Midbrain (tissue), 1 donor: ENCODE measurements at regions not wholly inside any gene's neighbourhood (a gene's known extent, or its start where the extent isn't known, plus 50 kb on each side); places are given as distances from the start of the nearest gene placed in this dataset.

Experiments used
- DNase-seq: peaks from one replicate; lab custom pipeline; 2025; lab: John Stamatoyannopoulos, UW

GRCh38 chr2:188138313-188138712 is 153.4 kb upstream of the GULP1 start:
- no peak for DNase-seq

- no peak for DNase-seq
Measured at GRCh38 chr2:188142088-188142487, 149.6 kb upstream of the GULP1 start.

GRCh38 chr2:188142636-188143295 is 148.9 kb upstream of the GULP1 start:
- DNase-seq, result no peak

DNA sequence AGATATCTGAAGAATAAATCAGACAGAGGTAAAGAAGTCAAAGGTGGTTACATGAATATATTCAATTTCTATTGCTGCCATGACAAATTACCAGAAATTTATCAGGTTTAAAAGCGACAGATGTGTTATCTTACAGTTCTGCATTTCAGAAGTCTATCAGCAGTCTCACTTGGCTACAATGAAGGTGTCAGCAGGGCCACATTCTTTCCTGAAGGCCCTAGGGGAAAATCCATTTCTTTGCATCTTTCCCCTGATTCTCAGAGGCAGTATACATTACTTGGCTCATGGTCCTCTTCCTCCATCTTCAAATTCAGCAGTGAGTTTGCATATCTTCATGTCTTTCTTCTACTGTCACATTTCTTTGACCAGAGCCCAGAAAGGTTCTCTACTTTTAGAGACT is 145.8 kb upstream of the GULP1 start:
- DNase-seq, result no peak

- no peak for DNase-seq
Measured at GRCh38 chr2:188146888-188147287, 144.8 kb upstream of the GULP1 start.

DNA sequence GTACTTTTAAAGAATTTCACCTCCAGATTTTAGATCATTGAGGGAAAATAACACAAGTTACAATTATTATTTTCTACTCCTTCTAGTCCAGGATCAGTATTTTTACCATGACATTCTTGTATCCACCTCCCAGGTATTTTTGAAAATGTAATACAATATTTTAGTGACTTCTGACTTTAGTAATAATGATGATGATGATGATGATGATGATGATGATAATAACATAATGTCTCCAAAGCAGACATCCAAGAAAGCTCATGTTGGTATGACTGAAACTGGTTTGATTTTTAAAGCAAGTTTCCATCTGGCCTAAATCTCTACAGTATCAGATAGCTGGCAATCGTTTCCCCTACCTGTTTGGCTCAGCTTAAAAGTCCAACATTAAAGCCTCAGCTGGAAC is 140.0 kb upstream of the GULP1 start:
- no peak for DNase-seq

DNA sequence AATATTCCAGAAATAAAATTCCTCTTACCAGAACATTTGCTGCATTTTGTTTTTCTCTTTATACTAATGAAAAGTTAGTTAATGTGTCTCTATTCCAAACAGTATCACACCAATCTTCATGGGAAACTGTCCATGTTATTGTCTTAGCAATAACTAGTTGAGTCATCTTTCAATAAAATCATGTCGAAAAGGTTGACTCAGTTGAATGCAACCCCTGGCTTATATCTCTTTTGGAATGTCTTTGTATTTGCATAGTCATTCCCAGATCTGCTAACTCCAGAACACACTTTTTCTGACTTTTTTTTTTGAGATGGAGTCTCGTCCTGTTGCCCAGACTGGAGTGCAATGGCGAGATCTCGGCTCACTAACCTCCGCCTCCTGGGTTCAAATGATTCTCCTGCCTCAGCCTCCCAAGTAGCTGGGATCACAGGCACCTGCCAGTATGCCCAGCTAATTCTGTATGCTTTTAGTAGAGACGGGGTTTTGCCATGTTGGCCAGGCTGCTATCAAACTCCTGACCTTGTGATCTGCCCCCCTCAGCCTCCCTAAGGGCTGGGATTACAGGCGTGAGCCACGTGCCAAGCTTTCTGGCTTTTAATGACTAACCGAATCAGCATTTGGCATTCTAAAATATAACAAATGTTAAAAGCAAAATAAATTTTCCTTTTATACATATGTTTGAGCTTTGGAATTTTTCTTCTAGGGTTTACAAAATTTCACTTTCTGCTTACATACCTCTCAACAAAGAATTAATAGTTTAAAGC is 133.2 kb upstream of the GULP1 start:
- no peak for DNase-seq

DNA sequence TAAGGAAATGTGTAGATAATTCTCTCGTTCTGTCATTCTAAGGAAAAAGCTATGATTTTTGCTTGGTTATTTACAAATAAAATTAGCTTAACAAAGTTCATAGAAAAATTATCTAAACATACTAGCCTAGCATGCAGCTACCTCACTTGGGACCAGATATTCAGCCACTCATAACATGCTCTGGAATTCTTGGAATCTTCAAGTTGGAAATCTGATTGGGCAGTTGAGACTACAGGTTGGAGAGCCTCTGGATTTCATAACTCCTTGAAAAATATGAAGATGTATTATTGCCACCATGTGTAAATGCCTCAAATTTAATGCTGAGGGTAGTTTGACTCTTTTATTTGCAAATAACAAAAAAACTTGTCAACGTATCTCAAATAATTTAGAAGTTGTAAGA is 132.2 kb upstream of the GULP1 start:
- no peak for DNase-seq

DNA sequence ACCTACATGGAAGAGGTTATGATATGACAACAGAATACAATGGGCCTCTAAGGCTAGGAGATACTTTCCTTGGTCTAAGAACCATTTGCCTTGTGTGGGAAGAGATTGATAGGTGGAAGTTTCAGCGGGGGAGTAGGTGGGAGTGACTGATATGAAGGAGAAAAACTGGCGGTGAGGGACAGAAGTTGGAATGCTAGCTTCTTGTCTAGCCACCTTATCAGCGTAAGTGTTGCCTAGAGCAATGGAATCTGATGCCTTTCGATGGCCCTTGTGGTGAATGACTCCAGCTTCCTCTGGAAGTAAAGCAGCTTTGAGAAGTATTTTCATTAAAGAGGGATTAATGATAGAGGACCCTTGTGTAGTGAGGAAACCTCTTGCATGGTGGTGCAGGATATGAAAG is 121.3 kb upstream of the GULP1 start:
- no peak for DNase-seq

GRCh38 chr2:188176620-188177019 is 115.1 kb upstream of the GULP1 start:
- no peak for DNase-seq

DNA sequence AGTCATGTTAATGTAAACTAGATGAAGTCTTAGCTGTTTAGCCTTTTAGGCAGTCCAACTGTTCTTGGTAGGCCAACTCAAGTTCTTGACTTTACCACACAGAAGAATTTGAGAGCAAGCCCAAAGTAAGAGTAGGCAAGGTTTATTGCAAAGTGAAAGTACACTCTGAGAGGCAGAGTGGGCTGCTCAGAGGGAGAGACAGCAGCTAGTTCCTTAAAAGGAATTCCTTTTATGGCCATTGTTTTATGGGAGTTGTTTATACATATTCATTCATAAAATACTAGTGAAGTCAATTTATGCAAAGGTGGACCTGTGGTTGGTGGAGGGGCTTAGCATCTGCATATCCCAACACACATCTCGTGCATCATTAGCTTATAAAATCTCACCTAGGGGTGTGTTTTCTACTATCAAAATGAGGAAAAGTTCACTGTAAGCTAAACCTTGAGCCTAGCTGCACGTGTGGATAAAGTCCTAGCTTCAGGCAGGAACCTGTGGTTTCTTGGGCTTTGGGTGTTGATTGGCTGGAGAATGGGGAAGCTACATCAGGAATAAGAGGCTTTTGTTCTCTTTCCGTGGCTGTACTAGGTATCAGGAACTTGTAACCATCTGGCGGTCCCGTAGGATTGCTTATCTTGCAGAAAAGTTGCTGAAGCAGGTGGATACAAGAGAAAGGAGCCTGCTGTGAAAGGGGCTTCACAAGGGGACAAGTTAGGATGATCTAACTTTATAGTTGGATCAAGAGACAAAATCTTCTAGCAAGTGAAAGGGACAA is 110.4 kb upstream of the GULP1 start:
- no peak for DNase-seq

DNA sequence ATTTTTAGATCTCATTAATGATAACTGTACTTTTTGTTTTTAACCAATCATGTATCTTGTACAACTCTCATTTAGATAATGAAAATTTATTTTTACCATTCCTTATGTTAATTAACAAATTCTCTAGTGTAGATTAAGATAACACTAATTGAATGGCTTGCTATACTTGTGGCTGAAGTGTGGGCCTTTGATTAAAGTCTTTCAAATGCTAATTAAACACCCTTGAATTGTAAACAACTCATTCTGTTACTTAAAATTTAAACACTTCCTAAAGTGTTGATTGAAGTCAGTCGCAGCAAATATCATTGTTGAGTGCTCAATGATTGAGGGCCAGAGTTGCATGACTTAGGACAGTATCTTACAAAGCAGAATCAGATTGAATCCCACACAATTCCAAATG is 109.8 kb upstream of the GULP1 start:
- DNase-seq, result no peak

- DNase-seq, result no peak
Measured at GRCh38 chr2:188187726-188188125, 103.9 kb upstream of the GULP1 start.

GRCh38 chr2:188189356-188189755 is 102.3 kb upstream of the GULP1 start:
- DNase-seq, result no peak

DNA sequence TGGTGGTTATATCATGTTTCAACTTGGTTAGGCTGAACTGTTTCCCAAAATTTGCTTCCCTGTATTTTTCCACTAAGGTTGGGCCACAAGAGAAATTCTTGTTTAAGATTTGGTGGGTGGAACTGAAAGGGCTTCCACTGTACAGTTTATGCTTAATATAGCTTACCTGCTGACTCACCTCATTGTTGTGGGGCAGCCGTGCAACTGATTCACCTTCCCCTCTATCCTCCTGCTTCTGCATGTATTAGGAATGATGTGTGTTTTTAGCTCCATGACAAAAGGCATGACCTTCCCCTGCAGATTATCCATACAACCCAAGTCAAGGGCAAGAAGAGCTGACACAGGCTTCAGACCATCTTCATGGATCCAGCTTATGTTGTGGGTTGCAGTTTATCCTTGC is 98.4 kb upstream of the GULP1 start:
- no peak for DNase-seq

DNA sequence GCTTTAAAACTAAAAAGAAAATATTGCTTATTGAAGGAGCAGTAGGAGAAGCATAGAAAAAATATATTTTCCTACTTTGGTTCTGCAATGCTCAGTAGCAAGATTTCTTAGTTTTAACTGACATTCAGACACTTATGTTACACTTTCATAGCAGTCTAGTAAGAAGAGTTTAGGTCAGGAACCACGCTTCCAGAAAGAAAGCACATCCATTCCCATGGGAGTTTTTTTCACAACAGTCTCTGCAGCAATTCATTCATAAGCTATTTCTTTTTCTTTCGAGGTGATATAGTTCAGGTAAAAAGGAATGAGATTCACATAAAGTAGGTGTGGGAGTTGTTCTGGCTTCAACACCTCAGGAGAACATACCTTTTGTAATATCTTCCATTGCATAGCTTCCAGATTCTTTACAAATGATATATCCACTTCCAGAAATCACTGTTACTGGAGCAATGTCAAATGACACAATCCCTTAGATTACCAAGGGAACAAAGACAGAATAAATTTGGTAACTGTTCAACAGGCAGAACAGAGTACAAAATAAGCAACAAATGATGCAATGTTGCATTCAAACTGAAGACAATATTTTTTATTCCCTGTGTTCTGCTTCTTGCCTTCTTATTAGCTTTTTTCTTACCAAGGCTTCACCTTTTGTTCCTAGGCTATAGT is 95.2 kb upstream of the GULP1 start:
- no peak for DNase-seq

GRCh38 chr2:188199716-188200128 is 92.0 kb upstream of the GULP1 start:
- no peak for DNase-seq

GRCh38 chr2:188201639-188202038 is 90.0 kb upstream of the GULP1 start:
- DNase-seq, result no peak

DNA sequence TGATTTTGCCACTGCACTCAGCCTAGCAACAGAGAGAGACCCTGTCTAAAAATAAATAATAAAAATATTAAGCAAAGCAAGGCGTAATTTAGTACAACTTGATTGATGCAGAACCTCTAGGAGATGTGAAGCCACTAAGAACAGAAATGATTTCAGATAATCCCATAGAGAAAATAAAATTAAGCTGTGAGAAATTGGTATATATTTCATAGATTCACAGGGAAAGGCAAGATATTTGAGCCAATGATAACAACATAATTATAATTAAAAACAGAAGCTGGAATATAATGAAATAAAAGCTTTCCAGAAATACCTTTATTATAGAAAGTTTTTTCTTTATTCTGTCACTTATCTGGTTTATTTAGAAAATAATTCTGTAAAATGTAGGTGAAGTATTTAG is 88.9 kb upstream of the GULP1 start:
- DNase-seq, result no peak

DNA sequence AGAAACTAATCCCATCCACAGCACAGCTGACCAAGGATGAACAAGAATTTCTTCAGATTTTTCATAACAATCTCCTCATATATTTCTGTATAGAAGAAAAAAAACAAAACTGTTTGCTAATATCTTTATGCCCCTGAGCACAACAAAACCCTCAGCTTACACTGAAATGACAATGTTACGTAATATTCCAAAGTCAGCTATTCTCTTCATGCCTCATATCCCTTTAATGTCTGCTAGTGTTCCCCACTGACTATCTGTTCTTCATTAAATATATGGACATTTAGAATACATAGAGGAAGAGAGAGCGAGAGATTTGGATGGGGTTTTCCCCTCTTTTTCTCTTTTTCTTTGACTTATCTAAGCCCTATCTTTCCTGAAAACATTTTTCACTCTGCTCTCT is 87.9 kb upstream of the GULP1 start:
- DNase-seq, result no peak

DNA sequence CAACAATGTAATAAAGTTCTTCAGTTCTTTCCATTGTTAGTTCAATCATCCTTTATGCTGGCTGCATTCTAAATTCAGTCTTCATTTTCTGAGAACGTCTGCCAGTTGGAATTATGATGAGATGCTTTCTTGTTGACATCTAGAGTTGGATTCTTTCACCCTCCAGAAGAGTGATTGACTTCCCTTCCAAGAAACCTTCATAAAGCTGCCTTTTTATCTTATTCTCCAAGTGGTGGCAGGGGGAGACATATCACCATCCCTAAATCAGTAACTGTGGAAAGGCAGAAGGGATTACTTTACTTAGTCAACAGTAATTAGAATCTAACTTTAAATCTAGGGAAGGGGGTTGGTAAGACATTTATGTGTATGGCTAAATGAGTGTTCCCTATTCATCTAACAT is 86.8 kb upstream of the GULP1 start:
- no peak for DNase-seq

DNA sequence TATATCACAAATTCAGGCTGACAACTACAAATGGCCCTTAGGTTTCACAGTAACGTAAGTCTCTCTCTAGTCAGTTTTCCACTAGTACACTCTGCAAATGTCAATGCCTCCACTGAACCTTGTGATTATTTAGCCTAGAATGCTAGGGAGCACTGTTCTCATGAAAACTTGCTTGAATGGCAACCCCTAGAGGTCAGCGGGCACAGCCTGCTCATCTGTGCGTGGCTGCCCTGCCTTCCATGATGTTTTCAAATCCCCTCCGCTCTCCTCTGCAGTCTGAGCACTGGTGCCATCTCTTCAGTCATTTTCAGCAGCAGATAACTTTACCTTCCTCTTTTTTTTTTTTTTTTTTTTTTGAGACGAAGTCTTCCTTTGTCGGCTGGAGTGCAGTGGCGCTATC is 84.1 kb upstream of the GULP1 start:
- no peak for DNase-seq

DNA sequence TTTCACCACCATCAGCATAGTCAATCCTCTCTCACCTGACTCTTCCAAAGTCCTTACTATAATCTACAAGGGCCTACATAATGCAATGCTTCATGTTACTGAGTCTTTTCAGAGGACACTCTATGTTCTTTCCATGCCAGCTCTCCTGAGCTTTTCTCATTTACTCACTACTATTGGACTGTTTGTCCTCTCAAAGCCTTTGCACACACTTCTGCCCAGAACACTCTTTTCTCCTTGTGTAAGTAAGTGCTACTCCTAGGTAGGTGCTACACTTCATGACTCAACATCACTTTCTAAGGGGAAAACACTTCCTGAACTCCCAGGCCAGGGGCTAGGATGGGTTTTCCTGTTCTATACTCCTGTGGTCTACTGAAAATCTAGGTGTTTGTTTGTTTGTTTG is 82.5 kb upstream of the GULP1 start:
- no peak for DNase-seq
